Omental fat pad (tissue), 3 donors: ENCODE measurements at regions not wholly inside any gene's neighbourhood (a gene's known extent, or its start where the extent isn't known, plus 50 kb on each side); places are given as distances from the start of the nearest gene placed in this dataset.
"Not testable (repeated sequence)": the region's sequence is repeated elsewhere in the genome, so short reads cannot be mapped to it uniquely, and the experiment has no call there.

Experiments used
- ATAC-seq: fragments of 150-250 bp; one replicate; pipeline ENCODE4 v1.9.1; 2016; ENCODE audit warnings: mild to moderate bottlenecking, moderate library complexity; ENCODE audit not compliant: low FRiP score
- DNase-seq: peaks from one replicate; pipeline ENCODE4 v3.0.0-alpha.2; 2019; ENCODE audit warnings: low spot score
- TF ChIP-seq, protein P1 (sequence below), 3 donors: fragments of 450-650 bp; IDR thresholded peaks; one replicate each; pipeline ENCODE4 v1.5.1; 2016 to 2017; ENCODE audit warnings: antibody characterized with exemption in 3 of 3, mild to moderate bottlenecking in 3 of 3, moderate library complexity in 2 of 3

DNA sequence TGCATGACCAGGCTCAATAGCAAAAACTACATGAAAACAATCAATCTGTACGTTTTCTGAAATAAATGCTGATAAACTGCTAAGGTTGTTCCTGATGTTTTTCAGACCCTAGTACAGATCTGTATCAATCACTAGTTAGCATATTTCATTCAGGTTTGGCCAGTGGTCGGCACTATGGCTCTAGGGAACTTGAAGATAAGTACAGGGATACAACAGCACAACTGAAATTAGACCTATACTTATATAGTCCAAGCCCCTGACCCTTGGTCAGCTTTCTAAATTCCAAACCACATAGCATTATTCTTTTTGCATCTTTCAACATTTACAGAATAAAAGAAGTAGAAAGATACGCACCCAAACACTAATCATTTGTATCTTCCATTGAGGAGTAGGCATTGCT is 142.7 kb downstream of the PLPPR4 start:
- ATAC-seq, result no peak

DNA sequence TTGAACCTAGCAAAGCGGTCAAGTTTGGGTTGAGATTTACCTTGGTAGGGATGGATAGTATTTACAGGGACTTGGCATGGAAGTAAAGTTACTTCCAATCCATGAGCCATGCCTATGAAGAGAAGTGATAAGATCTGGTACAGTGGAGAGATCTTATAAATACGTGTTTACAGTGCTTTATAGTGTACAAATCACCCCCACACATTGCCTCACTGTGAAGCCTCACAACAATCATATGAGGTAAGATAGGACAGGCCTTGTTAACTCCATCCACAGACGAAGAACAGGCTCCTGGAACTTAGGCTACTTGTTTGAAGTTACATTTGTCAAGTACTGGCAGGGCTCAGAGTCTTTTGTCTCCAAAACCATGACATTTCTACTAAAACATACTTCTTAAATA is 159.8 kb downstream of the PLPPR4 start:
- ATAC-seq (no peak), DNase-seq (no peak)
- TF ChIP-seq, protein P1, sequence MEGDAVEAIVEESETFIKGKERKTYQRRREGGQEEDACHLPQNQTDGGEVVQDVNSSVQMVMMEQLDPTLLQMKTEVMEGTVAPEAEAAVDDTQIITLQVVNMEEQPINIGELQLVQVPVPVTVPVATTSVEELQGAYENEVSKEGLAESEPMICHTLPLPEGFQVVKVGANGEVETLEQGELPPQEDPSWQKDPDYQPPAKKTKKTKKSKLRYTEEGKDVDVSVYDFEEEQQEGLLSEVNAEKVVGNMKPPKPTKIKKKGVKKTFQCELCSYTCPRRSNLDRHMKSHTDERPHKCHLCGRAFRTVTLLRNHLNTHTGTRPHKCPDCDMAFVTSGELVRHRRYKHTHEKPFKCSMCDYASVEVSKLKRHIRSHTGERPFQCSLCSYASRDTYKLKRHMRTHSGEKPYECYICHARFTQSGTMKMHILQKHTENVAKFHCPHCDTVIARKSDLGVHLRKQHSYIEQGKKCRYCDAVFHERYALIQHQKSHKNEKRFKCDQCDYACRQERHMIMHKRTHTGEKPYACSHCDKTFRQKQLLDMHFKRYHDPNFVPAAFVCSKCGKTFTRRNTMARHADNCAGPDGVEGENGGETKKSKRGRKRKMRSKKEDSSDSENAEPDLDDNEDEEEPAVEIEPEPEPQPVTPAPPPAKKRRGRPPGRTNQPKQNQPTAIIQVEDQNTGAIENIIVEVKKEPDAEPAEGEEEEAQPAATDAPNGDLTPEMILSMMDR (IDR thresholded peaks at IDR 0.05), result no peak

More for the DNA sequence above, 142.7 kb downstream of the PLPPR4 start:
- TF ChIP-seq, protein P1 (IDR thresholded peaks at IDR 0.05), result no peak
- no peak for DNase-seq

DNA sequence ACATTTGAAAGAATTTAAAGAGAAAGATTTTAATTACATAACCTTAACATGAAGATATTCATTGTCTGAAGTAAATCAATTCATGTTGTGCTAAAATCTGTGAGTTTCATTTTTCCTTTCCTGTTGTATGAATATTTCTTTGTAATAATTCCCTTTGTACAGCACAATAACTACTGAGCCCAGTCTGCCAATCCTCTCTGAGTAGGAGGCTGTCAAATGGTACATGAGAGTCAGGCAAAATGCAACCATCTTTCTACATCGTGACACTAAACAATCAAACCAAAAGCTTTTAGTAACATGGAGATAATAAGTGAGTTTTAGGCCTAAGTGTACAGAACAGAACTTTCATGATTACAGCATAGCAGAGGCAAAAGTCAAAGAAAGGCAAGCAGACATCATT is 165.5 kb downstream of the PLPPR4 start:
- TF ChIP-seq, protein P1 (IDR thresholded peaks at IDR 0.05), result no peak
- ATAC-seq (no peak), DNase-seq (no peak)

DNA sequence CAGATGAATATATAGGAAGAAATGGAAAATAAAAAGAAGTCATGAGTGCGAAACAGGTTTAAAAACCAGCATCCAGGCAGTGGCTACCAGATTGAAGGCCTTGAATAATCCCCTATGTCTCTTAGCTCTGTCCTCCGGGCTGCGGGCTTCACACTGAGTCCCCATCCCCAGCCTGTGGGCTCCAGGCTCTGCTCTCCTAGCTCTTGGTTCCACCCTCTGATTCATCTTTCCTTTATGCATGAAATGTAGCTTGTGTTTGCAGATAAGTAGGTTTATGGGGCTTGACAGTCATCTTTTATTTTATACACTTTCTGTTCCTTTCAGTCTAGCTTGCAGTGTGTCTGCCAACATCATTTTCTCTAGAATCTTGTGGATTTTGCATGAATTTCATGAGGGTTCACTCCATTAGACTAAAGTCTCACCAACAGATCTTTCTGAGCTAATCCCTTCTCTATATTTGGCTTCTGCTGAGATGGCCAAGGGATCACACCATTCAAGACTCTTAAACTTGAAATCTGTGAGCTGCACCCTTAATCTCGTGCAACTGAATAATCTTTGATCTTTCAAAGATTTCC is 174.5 kb downstream of the PLPPR4 start:
- TF ChIP-seq, protein P1 (IDR thresholded peaks at IDR 0.05), result no peak
- DNase-seq (no peak), ATAC-seq (no peak)

DNA sequence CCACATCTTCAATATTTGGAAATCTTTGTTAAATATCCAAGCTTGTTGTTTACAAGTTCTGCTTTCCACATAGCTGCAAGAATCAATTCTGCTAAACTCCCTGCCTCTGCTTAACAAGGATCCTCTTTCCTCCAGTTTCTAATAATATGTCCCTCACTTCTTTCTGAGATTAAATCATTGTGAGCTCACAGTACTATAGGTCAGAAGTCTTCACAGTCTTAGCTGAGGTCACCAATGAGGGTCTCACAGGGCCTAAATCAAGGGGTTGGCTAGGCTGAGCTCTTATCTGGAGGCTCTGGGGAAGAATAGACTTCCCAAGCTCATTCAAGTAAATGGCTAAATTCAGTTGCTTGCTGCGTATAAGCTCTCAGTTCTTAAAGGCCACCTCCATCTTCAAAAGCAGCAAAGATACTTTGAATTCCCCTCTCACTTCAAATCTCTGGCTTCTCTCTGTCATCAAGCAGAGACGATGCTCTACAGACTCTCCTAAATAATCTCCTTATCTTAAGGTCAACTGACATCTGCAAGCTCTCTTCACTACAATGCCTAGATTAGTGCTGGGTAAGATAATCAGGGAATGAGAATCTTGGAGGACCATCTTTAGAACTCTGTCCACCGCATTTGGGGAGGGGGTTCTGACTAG is 175.3 kb downstream of the PLPPR4 start:
- DNase-seq, result no peak
- TF ChIP-seq, protein P1 (IDR thresholded peaks at IDR 0.05), result no peak
- ATAC-seq, result no peak

DNA sequence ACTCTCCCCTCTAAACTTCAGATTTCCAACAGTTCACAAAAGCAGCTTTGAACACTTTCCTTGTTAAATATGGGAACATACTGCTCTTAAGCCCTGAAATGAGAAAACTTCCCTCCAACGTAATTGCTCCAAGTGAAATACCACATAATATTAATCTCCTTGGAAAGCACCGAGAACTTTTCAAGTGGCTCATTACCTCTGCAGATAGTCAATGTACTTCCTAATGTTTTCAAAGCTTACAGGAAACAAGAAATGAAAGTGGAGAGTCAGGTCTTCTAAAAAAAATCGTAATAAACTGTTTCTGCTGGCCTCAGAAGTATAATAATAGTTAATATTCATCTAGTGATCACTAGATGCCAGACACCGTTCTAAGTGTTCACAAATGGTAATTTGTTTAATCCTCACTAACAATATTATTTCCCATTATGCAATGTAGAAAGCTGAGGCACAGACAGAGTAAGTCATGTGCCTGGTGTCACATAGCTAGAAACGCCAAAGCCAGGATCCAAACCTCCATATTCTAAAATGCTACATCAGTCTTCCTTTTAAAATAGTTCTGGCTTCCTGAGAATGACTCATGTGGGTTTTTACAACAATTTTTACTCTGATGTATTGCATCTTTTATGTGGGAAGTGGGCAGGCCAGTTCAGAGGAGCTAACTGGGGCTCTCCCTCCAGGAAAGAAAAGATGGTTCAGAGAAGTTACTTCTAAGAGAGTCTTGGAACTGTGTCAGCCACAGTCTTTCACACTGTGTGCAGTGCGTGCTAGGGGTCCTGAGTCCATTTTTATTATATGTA is 177.2 kb downstream of the PLPPR4 start:
- ATAC-seq (no peak), DNase-seq (no peak)
- TF ChIP-seq, protein P1 (IDR thresholded peaks at IDR 0.05), result no peak

DNA sequence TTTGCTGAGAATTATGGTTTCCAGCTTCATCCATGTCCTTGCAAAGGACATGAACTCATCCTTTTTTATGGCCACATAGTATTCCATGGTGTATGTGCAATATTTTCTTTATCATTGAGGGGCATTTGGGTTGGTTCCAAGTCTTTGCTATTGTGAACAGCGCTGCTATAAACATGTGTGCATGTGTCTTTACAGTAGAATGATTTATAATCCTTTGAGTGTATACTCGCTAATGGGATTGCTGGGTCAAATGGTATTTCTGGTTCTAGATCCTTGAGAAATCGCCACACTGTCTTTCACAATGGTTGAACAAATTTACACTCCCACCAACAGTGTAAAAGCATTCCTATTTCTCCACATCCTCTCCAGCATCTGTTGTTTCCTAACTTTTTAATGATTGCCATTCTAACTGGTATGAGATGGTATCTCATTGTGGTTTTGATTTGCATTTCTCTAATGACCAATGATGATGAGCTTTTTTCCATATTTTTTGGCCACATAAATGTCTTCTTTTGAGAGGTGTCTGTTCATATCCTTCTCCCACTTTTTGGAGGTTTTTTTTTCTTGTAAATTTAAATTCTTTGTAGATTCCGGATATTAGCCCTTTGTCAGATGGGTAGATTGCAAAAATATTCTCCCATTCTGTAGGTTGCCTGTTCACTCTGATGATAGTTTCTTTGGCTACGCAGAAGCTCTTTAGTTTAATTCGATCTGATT is 180.1 kb downstream of the PLPPR4 start:
- not testable (repeated sequence) for ATAC-seq, DNase-seq
